ENCODE measurements at regions not wholly inside any gene's neighbourhood (a gene's known extent, or its start where the extent isn't known, plus 50 kb on each side); places are given as distances from the start of the nearest gene placed in this dataset.

GRCh38 chr3:162584986-162585385 lies 1088.4 kb downstream of the OTOL1 start:
- no peak overlapping the region for H3K27ac ChIP-seq (ENCODE audit: insufficient read length, low read depth, low read length)
- H3K56ac ChIP-seq (ENCODE audit: insufficient read length, low read depth, low read length): no peak overlapping the region
- TF ChIP-seq CTCF (conservative IDR thresholded peaks at IDR 0.05): no peak
- no peak overlapping the region for H2BK120ac ChIP-seq (ENCODE audit: low read depth, low read length, poor library complexity, severe bottlenecking)
- H3K23me2 ChIP-seq (ENCODE audit: insufficient read length, low read depth, low read length, poor library complexity, severe bottlenecking): no peaks in the 10 kb centered on the region
- no peaks in the 10 kb centered on the region for H3K9me3 ChIP-seq (ENCODE audit: control insufficient read depth, low read depth, low read length)
- no peak overlapping the region for H2BK20ac ChIP-seq (ENCODE audit: low read depth, low read length, poor library complexity, severe bottlenecking)
- H3K4me1 Mint-ChIP-seq: peaks cover 0 to 16% of the 10 kb centered on the region in 2 experiments; a peak in 1 of 4 replicates
- 0 out of 7 replicates have a peak overlapping the region, but pooled peaks of 1 of the 3 experiments have one; percentile 8 for H3K27ac Mint-ChIP-seq
- no peak for DNase-seq
- H3K4me3 Mint-ChIP-seq: no peak overlapping the region
- no peak overlapping the region for H3K4me2 ChIP-seq (ENCODE audit: insufficient read depth, insufficient read length, low read length)
- peaks cover under 1 to 3% (median under 1%) of the 10 kb centered on the region in 3 experiments; a peak in 5 of 7 replicates for H3K36me3 Mint-ChIP-seq (ENCODE audit: insufficient read depth in 1 of 3, low read depth in 3 of 3)
- no peak overlapping the region for H2AK5ac ChIP-seq (ENCODE audit: insufficient read length, low read length)
- H3K27me3 ChIP-seq (ENCODE audit: insufficient read depth, low read length): no peaks in the 10 kb centered on the region
- no peak overlapping the region for H3T11ph ChIP-seq (ENCODE audit: low read length)
- H4K8ac ChIP-seq (replicated peaks; ENCODE audit: insufficient read length, low read depth, low read length): no peak overlapping the region
- no peaks in the 10 kb centered on the region for H3K79me2 ChIP-seq (ENCODE audit: insufficient read depth, low read length)
- H2BK5ac ChIP-seq (ENCODE audit: insufficient read length, low read length): no peak overlapping the region
- no peaks in the 10 kb centered on the region for H3K4me1 ChIP-seq (ENCODE audit: insufficient read depth, low read length)
- H4K20me1 ChIP-seq (ENCODE audit: control insufficient read depth, insufficient read depth, insufficient read length): no peaks in the 10 kb centered on the region
- no peaks in the 10 kb centered on the region for H3K79me1 ChIP-seq (ENCODE audit: insufficient read depth, low read depth, low read length, poor library complexity, severe bottlenecking)
- H3K9ac ChIP-seq (ENCODE audit: extremely low read depth, insufficient read length, low read length): no peak overlapping the region
- no peak overlapping the region for H4K5ac ChIP-seq (ENCODE audit: insufficient read length, low read depth, low read length)
- H3K4ac ChIP-seq (ENCODE audit: low read depth, low read length): no peak overlapping the region
- peaks cover 0 to 10% of the 10 kb centered on the region in 2 experiments; a peak in 4 of 5 replicates for H3K9me3 Mint-ChIP-seq
- no peak overlapping the region for H3K18ac ChIP-seq (ENCODE audit: insufficient read length, low read depth, low read length)
- H3K14ac ChIP-seq (ENCODE audit: insufficient read depth, low read length): no peak overlapping the region
- H3K23ac ChIP-seq (ENCODE audit: insufficient read length, low read depth, low read length): no peak overlapping the region
- no peak overlapping the region for H2BK15ac ChIP-seq (ENCODE audit: low read depth, low read length)
- no peak overlapping the region for H4K91ac ChIP-seq (ENCODE audit: insufficient read length, low read depth, low read length)
- H3K27me3 Mint-ChIP-seq (ENCODE audit: low read depth): no peaks in the 10 kb centered on the region
- H2BK12ac ChIP-seq (ENCODE audit: insufficient read length, low read depth, low read length): no peak overlapping the region
- no peak overlapping the region for H2AFZ ChIP-seq (ENCODE audit: low read length)

All from H9 (cell line).